Loucy (cell line): ENCODE measurements at regions not wholly inside any gene's neighbourhood (a gene's known extent, or its start where the extent isn't known, plus 50 kb on each side); places are given as distances from the start of the nearest gene placed in this dataset.

Experiments
- H2AFZ ChIP-seq: fragments of 200-600 bp; sonication (generic); 2 replicates; pipeline ENCODE4 v1.6.0; 2016; ENCODE audit warnings: antibody characterized with exemption, mild to moderate bottlenecking, low read length, moderate library complexity
- H3F3A ChIP-seq: fragments of 200-600 bp; 2 replicates; pipeline ENCODE4 v1.6.0; 2016; ENCODE audit warnings: antibody characterized with exemption, low read depth, mild to moderate bottlenecking
- H3K27me3 ChIP-seq: fragments of 200-600 bp; sonication (generic); 2 replicates; pipeline ENCODE4 v1.6.1; 2014; ENCODE audit warnings: low read length, mild to moderate bottlenecking; ENCODE audit not compliant: insufficient read depth, poor library complexity, severe bottlenecking
- H3K36me3 ChIP-seq: fragments of 200-600 bp; sonication (generic); 2 replicates; pipeline ENCODE4 v1.6.1; 2016; ENCODE audit warnings: low read length; ENCODE audit not compliant: insufficient read depth
- H3K4me1 ChIP-seq: fragments of 200-600 bp; sonication (generic); 2 replicates; pipeline ENCODE4 v1.5.1; 2014; ENCODE audit warnings: low read length, mild to moderate bottlenecking; ENCODE audit not compliant: insufficient read depth, poor library complexity, severe bottlenecking
- H3K4me2 ChIP-seq: fragments of 200-600 bp; sonication (generic); 2 replicates; pipeline ENCODE4 v1.6.0; 2014; ENCODE audit warnings: antibody characterized with exemption, low read length, low read depth, mild to moderate bottlenecking; ENCODE audit not compliant: poor library complexity, severe bottlenecking
- H3K4me3 ChIP-seq: fragments of 200-600 bp; sonication (generic); 2 replicates; pipeline ENCODE4 v1.5.1; 2014; ENCODE audit warnings: low read length, mild to moderate bottlenecking, mixed read lengths; ENCODE audit not compliant: poor library complexity, severe bottlenecking
- H3K79me2 ChIP-seq: fragments of 200-600 bp; sonication (generic); 2 replicates; pipeline ENCODE4 v1.6.1; 2014; ENCODE audit warnings: low read length; ENCODE audit not compliant: insufficient read depth
- H3K9ac ChIP-seq: fragments of 200-600 bp; sonication (generic); 2 replicates; pipeline ENCODE4 v1.6.0; 2014; ENCODE audit warnings: mild to moderate bottlenecking, low read depth, low read length, moderate library complexity; ENCODE audit not compliant: poor library complexity, severe bottlenecking
- H3K9me2 ChIP-seq: fragments of 200-600 bp; sonication (generic); replicated peaks from 2 replicates; pipeline ENCODE4 v1.6.1; 2016; ENCODE audit warnings: low read depth, low read length, mixed read lengths
- H3K9me3 ChIP-seq: fragments of 200-600 bp; sonication (generic); 2 replicates; pipeline ENCODE4 v1.6.1; 2014; ENCODE audit warnings: mild to moderate bottlenecking, antibody characterized with exemption, low read length, low read depth; ENCODE audit not compliant: insufficient read depth
- H4K20me1 ChIP-seq: fragments of 200-600 bp; sonication (generic); 2 replicates; pipeline ENCODE4 v1.6.0; 2014; ENCODE audit warnings: antibody characterized with exemption, low read length, mild to moderate bottlenecking; ENCODE audit not compliant: insufficient read depth, poor library complexity, severe bottlenecking
- EZH2phosphoT487 ChIP-seq: fragments of 200-600 bp; IDR thresholded peaks from 2 replicates; pipeline ENCODE4 v1.6.1; 2018; ENCODE audit warnings: antibody characterized with exemption, mild to moderate bottlenecking, moderate library complexity, borderline replicate concordance
- TF ChIP-seq, protein P1 (sequence below): fragments of 200-600 bp; sonication (generic); conservative IDR thresholded peaks from 2 replicates; pipeline ENCODE4 v1.5.1; 2014; ENCODE audit warnings: mild to moderate bottlenecking, antibody characterized with exemption, low read length

DNA sequence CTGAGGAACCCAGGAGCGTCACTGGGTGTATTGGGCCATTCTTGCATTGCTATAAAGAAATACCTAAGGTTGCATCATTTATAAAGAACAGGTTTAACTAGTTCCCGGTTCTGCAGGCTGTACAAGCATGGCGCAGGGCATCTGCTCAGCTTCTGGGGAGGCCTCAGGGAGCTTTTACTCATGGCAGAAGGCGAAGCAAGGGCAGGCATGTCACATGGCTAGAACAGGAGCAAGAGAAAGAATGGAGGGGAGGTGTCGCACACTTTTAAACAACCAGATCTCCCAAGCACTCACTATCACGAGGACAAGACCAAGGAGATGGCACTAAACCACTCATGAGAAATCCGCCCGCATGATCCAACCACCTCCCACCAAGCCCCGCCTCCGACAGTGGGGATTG lies 65.2 kb downstream of the PSMG1 start:
- Histone ChIP-seq H3K79me2 (no peaks in the 10 kb centered on the region), H3K9me2 (no peaks in the 10 kb centered on the region), H2AFZ (no peak overlapping the region), H3K4me3 (no peak overlapping the region), H3K4me1 (peaks cover 8% of the 10 kb centered on the region), H3K27me3 (no peaks in the 10 kb centered on the region), H3K9me3 (no peaks in the 10 kb centered on the region), H3K9ac (no peak overlapping the region), H3K4me2 (no peak overlapping the region), H3K36me3 (no peaks in the 10 kb centered on the region), H4K20me1 (no peaks in the 10 kb centered on the region), H3F3A (no peaks in the 10 kb centered on the region)
- TF ChIP-seq, protein P1, sequence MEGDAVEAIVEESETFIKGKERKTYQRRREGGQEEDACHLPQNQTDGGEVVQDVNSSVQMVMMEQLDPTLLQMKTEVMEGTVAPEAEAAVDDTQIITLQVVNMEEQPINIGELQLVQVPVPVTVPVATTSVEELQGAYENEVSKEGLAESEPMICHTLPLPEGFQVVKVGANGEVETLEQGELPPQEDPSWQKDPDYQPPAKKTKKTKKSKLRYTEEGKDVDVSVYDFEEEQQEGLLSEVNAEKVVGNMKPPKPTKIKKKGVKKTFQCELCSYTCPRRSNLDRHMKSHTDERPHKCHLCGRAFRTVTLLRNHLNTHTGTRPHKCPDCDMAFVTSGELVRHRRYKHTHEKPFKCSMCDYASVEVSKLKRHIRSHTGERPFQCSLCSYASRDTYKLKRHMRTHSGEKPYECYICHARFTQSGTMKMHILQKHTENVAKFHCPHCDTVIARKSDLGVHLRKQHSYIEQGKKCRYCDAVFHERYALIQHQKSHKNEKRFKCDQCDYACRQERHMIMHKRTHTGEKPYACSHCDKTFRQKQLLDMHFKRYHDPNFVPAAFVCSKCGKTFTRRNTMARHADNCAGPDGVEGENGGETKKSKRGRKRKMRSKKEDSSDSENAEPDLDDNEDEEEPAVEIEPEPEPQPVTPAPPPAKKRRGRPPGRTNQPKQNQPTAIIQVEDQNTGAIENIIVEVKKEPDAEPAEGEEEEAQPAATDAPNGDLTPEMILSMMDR, result no peak
- no peak for TF ChIP-seq EZH2phosphoT487

DNA sequence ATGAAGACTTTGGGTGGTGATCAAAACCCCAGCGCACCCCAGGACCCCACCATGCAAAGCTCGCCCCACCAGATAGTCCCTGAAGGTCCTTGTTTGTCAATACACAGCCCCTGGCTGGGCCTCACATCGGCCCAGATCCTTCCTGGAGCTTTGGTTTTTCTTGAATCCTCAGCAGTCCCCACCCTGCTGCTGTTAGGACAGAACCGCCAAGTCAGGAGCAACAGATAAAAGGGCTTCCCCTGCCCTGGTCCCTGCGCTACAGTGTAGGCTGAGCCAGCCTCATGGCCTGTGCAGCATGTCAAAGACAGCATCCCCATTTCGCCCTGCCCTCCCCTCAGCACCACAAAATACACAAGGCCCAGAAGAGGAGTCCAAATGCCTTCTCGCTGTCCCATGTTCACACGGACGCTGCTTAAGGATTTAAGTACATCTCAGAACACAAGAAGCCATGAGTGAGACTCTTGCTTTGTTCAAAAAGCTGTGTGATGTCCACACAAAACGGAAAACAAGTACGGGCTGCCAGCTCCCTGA lies 65.7 kb downstream of the PSMG1 start:
- H3K79me2 ChIP-seq, result no peaks in the 10 kb centered on the region
- no peak overlapping the region for H3K9ac ChIP-seq
- TF ChIP-seq, protein P1, result no peak
- no peak for TF ChIP-seq EZH2phosphoT487
- no peaks in the 10 kb centered on the region for H3K27me3 ChIP-seq
- no peak overlapping the region for H2AFZ ChIP-seq
- no peak overlapping the region for H3K4me2 ChIP-seq
- H3F3A ChIP-seq, result no peaks in the 10 kb centered on the region
- H3K4me3 ChIP-seq, result no peak overlapping the region
- peaks cover 8% of the 10 kb centered on the region for H3K4me1 ChIP-seq
- no peaks in the 10 kb centered on the region for H3K9me2 ChIP-seq
- no peaks in the 10 kb centered on the region for H4K20me1 ChIP-seq
- no peaks in the 10 kb centered on the region for H3K9me3 ChIP-seq
- H3K36me3 ChIP-seq, result no peaks in the 10 kb centered on the region

DNA sequence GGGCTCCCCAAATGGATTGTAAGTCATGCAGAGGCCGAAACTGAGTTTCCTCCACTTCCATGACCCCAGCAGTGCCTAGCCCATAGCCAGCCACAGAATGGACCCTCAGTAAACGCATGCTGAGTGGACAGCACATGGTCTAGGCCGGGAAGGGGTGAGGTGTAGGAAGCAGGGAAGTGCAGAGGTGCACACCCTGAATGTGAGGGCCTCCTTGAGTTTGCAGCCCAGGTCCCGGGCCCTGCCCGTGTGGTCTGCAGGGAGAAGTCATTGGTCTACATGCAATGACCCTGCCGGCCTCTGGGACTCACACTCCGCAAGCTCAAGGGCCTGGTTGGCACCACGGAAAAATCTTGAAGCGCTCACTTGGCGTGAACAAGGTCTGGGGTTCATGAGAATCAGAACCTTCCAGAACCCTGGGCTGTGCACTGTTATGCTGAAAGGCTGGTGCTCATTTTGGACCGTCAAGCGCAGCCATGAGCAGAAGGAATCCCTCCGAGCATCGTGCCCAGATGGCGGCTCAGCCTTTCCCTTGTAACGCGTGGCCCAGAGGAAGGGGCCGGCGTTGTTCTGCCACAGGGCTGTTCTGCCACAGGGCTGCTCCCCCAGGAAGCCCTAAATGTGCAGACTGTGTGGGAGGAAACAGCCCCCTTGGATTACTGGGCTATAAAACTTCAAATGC lies 66.4 kb downstream of the PSMG1 start:
- H4K20me1 ChIP-seq, result no peaks in the 10 kb centered on the region
- H2AFZ ChIP-seq, result no peak overlapping the region
- H3K4me2 ChIP-seq, result no peak overlapping the region
- H3K4me3 ChIP-seq, result no peak overlapping the region
- H3K79me2 ChIP-seq, result no peaks in the 10 kb centered on the region
- no peaks in the 10 kb centered on the region for H3K27me3 ChIP-seq
- H3F3A ChIP-seq, result no peaks in the 10 kb centered on the region
- no peaks in the 10 kb centered on the region for H3K9me2 ChIP-seq
- H3K9me3 ChIP-seq, result no peaks in the 10 kb centered on the region
- peaks cover 3% of the 10 kb centered on the region for H3K4me1 ChIP-seq
- no peaks in the 10 kb centered on the region for H3K36me3 ChIP-seq
- H3K9ac ChIP-seq, result no peak overlapping the region
- no peak for TF ChIP-seq EZH2phosphoT487
- TF ChIP-seq, protein P1, result no peak
